Lower leg skin (tissue), 3 donors: ENCODE measurements at regions not wholly inside any gene's neighbourhood (a gene's known extent, or its start where the extent isn't known, plus 50 kb on each side); places are given as distances from the start of the nearest gene placed in this dataset.

Experiments
- CTCF ChIP-seq, 3 donors: fragments of 450-650 bp; IDR thresholded peaks; one replicate each; pipeline ENCODE4 v1.5.1; 2016; ENCODE audit warnings: antibody characterized with exemption in 3 of 3, mild to moderate bottlenecking in 3 of 3, moderate library complexity in 2 of 3
- POLR2A ChIP-seq, 2 donors: fragments of 450-650 bp; IDR thresholded peaks; one replicate each; pipeline ENCODE4 v1.6.1; 2016 to 2017; ENCODE audit warnings: antibody characterized with exemption in 2 of 2, mild to moderate bottlenecking in 1 of 2, moderate library complexity in 1 of 2

GRCh38 chr4:131388277-131388676 lies 1760.8 kb upstream of the PCDH10 start:
- TF ChIP-seq CTCF (IDR thresholded peaks at IDR 0.05) = no peak
- no peak for TF ChIP-seq POLR2A (IDR thresholded peaks at IDR 0.05)
